A673 (cell line): ENCODE measurements at regions not wholly inside any gene's neighbourhood (a gene's known extent, or its start where the extent isn't known, plus 50 kb on each side); places are given as distances from the start of the nearest gene placed in this dataset.

Experiments used
- BruUV-seq: library from RNA; stranded (reverse); fragments of 400-500 nt; replicated peaks from 2 replicates; lab custom pipeline; 2021; lab: Mats Ljungman, UMichigan
- CTCF ChIA-PET: fragments of 300-600 bp; sonication (Branson Sonifier 250); formaldehyde crosslinking; loops from one replicate; lab custom pipeline; 2022; ENCODE audit warnings: antibody characterized with exemption; lab: Charles Lee
- POLR2A ChIA-PET: fragments of 300-600 bp; sonication (Branson Sonifier 250); formaldehyde crosslinking; loops from one replicate; lab custom pipeline; 2022; ENCODE audit warnings: antibody characterized with exemption; ENCODE audit not compliant: low non-redundant PET; lab: Charles Lee
- DNase-seq: peaks from one replicate; pipeline ENCODE4 v3.0.0-alpha.2; 2015; ENCODE audit warnings: low spot score
- H3K27ac ChIP-seq: fragments of 200-600 bp; sonication (generic); 2 replicates; pipeline ENCODE4 v1.5.1; 2016; ENCODE audit warnings: mixed run types, low read depth, mild to moderate bottlenecking, mixed read lengths, antibody characterized with exemption, low read length; ENCODE audit not compliant: poor library complexity, severe bottlenecking
- H3K27me3 ChIP-seq: fragments of 200-600 bp; sonication (generic); replicated peaks from 2 replicates; pipeline ENCODE4 v1.6.1; 2017; ENCODE audit warnings: mixed run types, low read depth, mild to moderate bottlenecking, mixed read lengths, antibody characterized with exemption, low read length; ENCODE audit not compliant: insufficient read depth, poor library complexity
- H3K36me3 ChIP-seq: fragments of 200-600 bp; sonication (generic); 2 replicates; pipeline ENCODE4 v1.6.1; 2016; ENCODE audit warnings: mixed run types, mild to moderate bottlenecking, mixed read lengths, antibody characterized with exemption, low read length; ENCODE audit not compliant: insufficient read depth, poor library complexity, severe bottlenecking
- H3K4me1 ChIP-seq: fragments of 200-600 bp; sonication (generic); 2 replicates; pipeline ENCODE4 v1.6.1; 2017; ENCODE audit warnings: mixed run types, mild to moderate bottlenecking, mixed read lengths, antibody characterized with exemption, low read length; ENCODE audit not compliant: insufficient read depth, poor library complexity, severe bottlenecking
- H3K4me3 ChIP-seq: fragments of 200-600 bp; sonication (generic); 2 replicates; pipeline ENCODE4 v1.5.1; 2016; ENCODE audit warnings: low read depth, mixed run types, mild to moderate bottlenecking, mixed read lengths, low read length; ENCODE audit not compliant: poor library complexity, severe bottlenecking
- H3K9me3 ChIP-seq: fragments of 200-600 bp; sonication (generic); 2 replicates; pipeline ENCODE4 v1.6.1; 2016; ENCODE audit warnings: mixed run types, low read depth, mild to moderate bottlenecking, mixed read lengths, antibody characterized with exemption, low read length; ENCODE audit not compliant: poor library complexity, severe bottlenecking
- EZH2 ChIP-seq: fragments of 200-600 bp; sonication (generic); IDR thresholded peaks from 2 replicates; pipeline ENCODE4 v1.6.1; 2017; ENCODE audit warnings: borderline replicate concordance, low read depth, mild to moderate bottlenecking, mixed read lengths, antibody characterized with exemption, low read length; ENCODE audit not compliant: poor library complexity, severe bottlenecking
- intact Hi-C: fragments of 100-400 bp; cut with micrococcal nuclease; formaldehyde crosslinking; loops from one replicate; pipeline ENCODE4 v1.10.0; 2022; ENCODE audit not compliant: unreplicated experiment
- TF ChIP-seq, protein P1 (sequence below): fragments of 300-800, 200-600 bp; sonication (generic); conservative IDR thresholded peaks from 2 replicates; pipeline ENCODE4 v1.5.1; 2017; ENCODE audit warnings: low read depth, mild to moderate bottlenecking, antibody characterized with exemption, low read length, moderate library complexity, mixed read lengths

DNA sequence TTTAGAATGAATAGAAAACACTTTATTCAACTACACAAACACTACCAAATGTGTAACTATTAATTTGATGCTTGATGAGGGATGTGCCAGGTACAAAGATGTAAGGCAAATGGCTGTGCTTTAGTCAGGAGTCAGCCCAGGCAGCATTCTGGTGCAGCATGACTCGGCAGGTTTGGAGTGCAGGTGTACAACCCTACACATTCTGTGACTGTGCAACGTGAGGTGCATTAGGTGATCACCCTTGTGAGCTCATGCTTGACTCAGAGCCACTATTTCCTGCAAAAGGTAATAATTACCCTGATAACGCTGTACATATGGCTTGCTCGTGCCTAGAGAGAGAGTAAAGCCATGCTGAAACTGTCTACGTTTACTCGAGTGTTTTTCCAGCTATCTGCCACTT lies 288.7 kb upstream of the DSEL start:
- POLR2A ChIA-PET = no interaction called here
- no peak for TF ChIP-seq EZH2
- TF ChIP-seq, protein P1, sequence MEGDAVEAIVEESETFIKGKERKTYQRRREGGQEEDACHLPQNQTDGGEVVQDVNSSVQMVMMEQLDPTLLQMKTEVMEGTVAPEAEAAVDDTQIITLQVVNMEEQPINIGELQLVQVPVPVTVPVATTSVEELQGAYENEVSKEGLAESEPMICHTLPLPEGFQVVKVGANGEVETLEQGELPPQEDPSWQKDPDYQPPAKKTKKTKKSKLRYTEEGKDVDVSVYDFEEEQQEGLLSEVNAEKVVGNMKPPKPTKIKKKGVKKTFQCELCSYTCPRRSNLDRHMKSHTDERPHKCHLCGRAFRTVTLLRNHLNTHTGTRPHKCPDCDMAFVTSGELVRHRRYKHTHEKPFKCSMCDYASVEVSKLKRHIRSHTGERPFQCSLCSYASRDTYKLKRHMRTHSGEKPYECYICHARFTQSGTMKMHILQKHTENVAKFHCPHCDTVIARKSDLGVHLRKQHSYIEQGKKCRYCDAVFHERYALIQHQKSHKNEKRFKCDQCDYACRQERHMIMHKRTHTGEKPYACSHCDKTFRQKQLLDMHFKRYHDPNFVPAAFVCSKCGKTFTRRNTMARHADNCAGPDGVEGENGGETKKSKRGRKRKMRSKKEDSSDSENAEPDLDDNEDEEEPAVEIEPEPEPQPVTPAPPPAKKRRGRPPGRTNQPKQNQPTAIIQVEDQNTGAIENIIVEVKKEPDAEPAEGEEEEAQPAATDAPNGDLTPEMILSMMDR = no peak
- DNase-seq = peak; percentile 6
- Histone ChIP-seq H3K4me1 (no peaks in the 10 kb centered on the region), H3K9me3 (no peaks in the 10 kb centered on the region), H3K4me3 (no peak overlapping the region), H3K27ac (no peak overlapping the region), H3K27me3 (no peaks in the 10 kb centered on the region), H3K36me3 (no peaks in the 10 kb centered on the region)
- CTCF ChIA-PET = no interaction called here
- intact Hi-C loops = no loop called here
- BruUV-seq = no TSS peak

DNA sequence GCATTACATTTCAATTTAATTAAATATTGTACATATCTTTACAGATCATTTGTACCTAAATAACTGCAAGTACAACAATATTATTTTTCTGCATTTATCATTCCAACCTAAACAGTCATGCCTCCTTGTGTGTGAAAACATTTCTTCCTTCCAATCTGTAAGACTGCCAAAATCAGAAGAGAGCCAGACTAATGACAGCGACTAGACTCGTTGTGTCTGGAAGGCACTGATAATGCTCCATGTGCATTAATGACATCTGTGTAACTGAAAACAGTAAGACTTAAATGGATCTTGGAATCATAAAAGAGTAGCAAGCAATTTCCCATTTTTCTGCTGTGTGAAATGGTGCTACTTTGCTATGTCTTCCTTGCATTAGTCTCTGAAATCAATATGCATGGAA lies 278.0 kb upstream of the DSEL start:
- POLR2A ChIA-PET = no interaction called here
- intact Hi-C loops = no loop called here
- no peaks in the 10 kb centered on the region for H3K9me3 ChIP-seq
- H3K36me3 ChIP-seq = no peaks in the 10 kb centered on the region
- no peaks in the 10 kb centered on the region for H3K4me1 ChIP-seq
- TF ChIP-seq, protein P1 = no peak
- no peak for TF ChIP-seq EZH2
- no peak overlapping the region for H3K4me3 ChIP-seq
- H3K27me3 ChIP-seq = no peaks in the 10 kb centered on the region
- CTCF ChIA-PET = no interaction called here
- BruUV-seq = no TSS peak
- no peak overlapping the region for H3K27ac ChIP-seq
- DNase-seq = peak; percentile 21

DNA sequence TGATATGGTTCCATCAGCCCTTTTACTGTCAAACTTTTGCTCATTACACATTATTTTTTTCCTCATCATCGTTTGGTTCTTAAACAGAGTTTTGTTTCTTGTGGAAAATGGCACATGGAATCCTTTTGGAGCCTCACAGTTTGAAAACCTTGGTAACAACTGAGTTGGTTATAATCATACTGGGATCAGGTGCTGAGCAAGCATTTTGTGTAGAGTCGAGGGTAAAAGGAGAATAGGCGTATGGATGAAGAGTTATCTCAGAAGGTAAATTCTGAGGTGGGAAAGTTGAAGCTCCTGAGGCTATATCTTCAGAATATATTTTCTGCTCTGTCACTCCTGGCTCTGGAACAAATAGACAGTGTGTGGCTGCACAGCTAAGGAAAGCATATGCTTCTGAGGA lies 274.0 kb upstream of the DSEL start:
- no peak for DNase-seq
- TF ChIP-seq, protein P1 = no peak
- no peak for TF ChIP-seq EZH2
- BruUV-seq = no TSS peak
- intact Hi-C loops = no loop called here
- Histone ChIP-seq H3K27me3 (no peaks in the 10 kb centered on the region), H3K36me3 (no peaks in the 10 kb centered on the region), H3K27ac (no peak overlapping the region), H3K4me3 (no peak overlapping the region), H3K4me1 (no peaks in the 10 kb centered on the region), H3K9me3 (no peaks in the 10 kb centered on the region)
- ChIA-PET POLR2A (no interaction called here), CTCF (no interaction called here)
